ENCODE measurements at regions not wholly inside any gene's neighbourhood (a gene's known extent, or its start where the extent isn't known, plus 50 kb on each side); places are given as distances from the start of the nearest gene placed in this dataset.

- intact Hi-C loops (cut with micrococcal nuclease) = no loop called here
- Mint-ChIP-seq H3K27me3 (ENCODE audit: insufficient read depth, unreplicated experiment) (no peaks in the 10 kb centered on the region), H3K9me3 (ENCODE audit: unreplicated experiment) (no peaks in the 10 kb centered on the region), H3K36me3 (ENCODE audit: insufficient read depth, unreplicated experiment) (no peaks in the 10 kb centered on the region), H3K4me3 (ENCODE audit: unreplicated experiment) (no peak overlapping the region), H3K4me1 (ENCODE audit: insufficient read depth, unreplicated experiment) (peaks cover 3% of the 10 kb centered on the region), H3K27ac (ENCODE audit: low read depth, unreplicated experiment) (no peak overlapping the region)
- DNase-seq (ENCODE audit: unreplicated experiment) = no peak
- BruUV-seq (replicated peaks) = no TSS peak
- ChIA-PET CTCF (interaction anchor here (0.9 kb wide), 1 partner anchor 12 kb away, joined by 3 read pairs; no protein-coding TSS in a partner anchor), POLR2A (interaction anchor here (0.5 kb wide), 1 partner anchor 588 kb away, joined by 3 read pairs; no protein-coding TSS in a partner anchor)
- TF ChIP-seq CTCF (IDR thresholded peaks at IDR 0.05; ENCODE audit: unreplicated experiment) = no peak
These were observed 657.2 kb downstream of the IRS1 start for GRCh38 chr2:226142463-226142862.

- no TSS peak for BruUV-seq (replicated peaks)
- Mint-ChIP-seq H3K27me3 (ENCODE audit: insufficient read depth, unreplicated experiment) (no peaks in the 10 kb centered on the region), H3K9me3 (ENCODE audit: unreplicated experiment) (no peaks in the 10 kb centered on the region), H3K36me3 (ENCODE audit: insufficient read depth, unreplicated experiment) (no peaks in the 10 kb centered on the region), H3K27ac (ENCODE audit: low read depth, unreplicated experiment) (no peak overlapping the region), H3K4me3 (ENCODE audit: unreplicated experiment) (no peak overlapping the region), H3K4me1 (ENCODE audit: insufficient read depth, unreplicated experiment) (peaks cover 9% of the 10 kb centered on the region)
- no peak for TF ChIP-seq CTCF (IDR thresholded peaks at IDR 0.05; ENCODE audit: unreplicated experiment)
- DNase-seq (ENCODE audit: unreplicated experiment) = no peak
- intact Hi-C loops (cut with micrococcal nuclease) = no loop called here
- POLR2A ChIA-PET = no interaction called here
- CTCF ChIA-PET = no interaction called here
These were observed 659.0 kb downstream of the IRS1 start for GRCh38 chr2:226140594-226140993.

GRCh38 chr2:226139759-226140158 is 659.9 kb downstream of the IRS1 start:
- Mint-ChIP-seq H3K27me3 (ENCODE audit: insufficient read depth, unreplicated experiment) (no peaks in the 10 kb centered on the region), H3K4me3 (ENCODE audit: unreplicated experiment) (no peak overlapping the region), H3K4me1 (ENCODE audit: insufficient read depth, unreplicated experiment) (peaks cover 9% of the 10 kb centered on the region), H3K36me3 (ENCODE audit: insufficient read depth, unreplicated experiment) (no peaks in the 10 kb centered on the region), H3K9me3 (ENCODE audit: unreplicated experiment) (no peaks in the 10 kb centered on the region), H3K27ac (ENCODE audit: low read depth, unreplicated experiment) (no peak overlapping the region)
- BruUV-seq (replicated peaks) = no TSS peak
- TF ChIP-seq CTCF (IDR thresholded peaks at IDR 0.05; ENCODE audit: unreplicated experiment) = no peak
- ChIA-PET CTCF (no interaction called here), POLR2A (interaction anchor here (1.2 kb wide), 1 partner anchor 21 kb away, joined by 4 read pairs; no protein-coding TSS in a partner anchor)
- DNase-seq (ENCODE audit: unreplicated experiment) = no peak
- intact Hi-C loops (cut with micrococcal nuclease) = no loop called here

- peaks cover 9% of the 10 kb centered on the region for H3K4me1 Mint-ChIP-seq (ENCODE audit: insufficient read depth, unreplicated experiment)
- CTCF ChIA-PET = interaction anchor here (0.6 to 1.3 kb wide), 4 partner anchors 13 to 884 kb away, joined by 3 read pairs; no protein-coding TSS in a partner anchor
- H3K4me3 Mint-ChIP-seq (ENCODE audit: unreplicated experiment) = no peak overlapping the region
- BruUV-seq (replicated peaks) = no TSS peak
- no peak for TF ChIP-seq CTCF (IDR thresholded peaks at IDR 0.05; ENCODE audit: unreplicated experiment)
- H3K27ac Mint-ChIP-seq (ENCODE audit: low read depth, unreplicated experiment) = peak overlapping the region; percentile 82
- H3K36me3 Mint-ChIP-seq (ENCODE audit: insufficient read depth, unreplicated experiment) = no peaks in the 10 kb centered on the region
- no peaks in the 10 kb centered on the region for H3K27me3 Mint-ChIP-seq (ENCODE audit: insufficient read depth, unreplicated experiment)
- intact Hi-C loops (cut with micrococcal nuclease) = no loop called here
- peak; percentile 25 for DNase-seq (ENCODE audit: unreplicated experiment)
- H3K9me3 Mint-ChIP-seq (ENCODE audit: unreplicated experiment) = no peaks in the 10 kb centered on the region
- POLR2A ChIA-PET = interaction anchor here (0.7 to 2.5 kb wide), 7 partner anchors 10 to 666 kb away, joined by 3 to 33 read pairs (median 4); no protein-coding TSS in a partner anchor
These were observed 662.3 kb downstream of the IRS1 start for GRCh38 chr2:226137201-226137811.

All from MCF 10A (cell line).